GM23338 (cell line): ENCODE measurements at regions not wholly inside any gene's neighbourhood (a gene's known extent, or its start where the extent isn't known, plus 50 kb on each side); places are given as distances from the start of the nearest gene placed in this dataset.

ENCODE experiments used
- ATAC-seq: fragments of 200-7000 bp; cut with Tn5 transposase; 3 replicates; pipeline ENCODE4 v1.9.1; 2020
- DNase-seq: peaks from one replicate; pipeline ENCODE4 v3.0.0-alpha.2; 2015; ENCODE audit warnings: low spot score
- H2AFZ ChIP-seq: fragments of 200-600 bp; sonication (generic); 2 replicates; pipeline ENCODE4 v1.8.0; 2016; ENCODE audit warnings: antibody characterized with exemption, mild to moderate bottlenecking, moderate library complexity
- H3F3A ChIP-seq: fragments of 200-600 bp; sonication (generic); replicated peaks from 2 replicates; pipeline ENCODE4 v1.8.0; 2017; ENCODE audit warnings: antibody characterized with exemption, mixed run types, low read depth
- H3K27ac ChIP-seq: fragments of 200-600 bp; sonication (generic); 2 replicates; pipeline ENCODE4 v1.6.1; 2016; ENCODE audit warnings: low read depth
- H3K27me3 ChIP-seq: fragments of 200-600 bp; sonication (generic); 2 replicates; pipeline ENCODE4 v1.8.0; 2016; ENCODE audit warnings: mild to moderate bottlenecking, mixed run types, moderate library complexity; ENCODE audit not compliant: insufficient read depth
- H3K36me3 ChIP-seq: fragments of 200-600 bp; sonication (generic); 2 replicates; pipeline ENCODE4 v1.8.0; 2016; ENCODE audit warnings: mild to moderate bottlenecking; ENCODE audit not compliant: insufficient read depth
- H3K4me1 ChIP-seq: fragments of 200-600 bp; sonication (generic); 2 replicates; pipeline ENCODE4 v1.8.0; 2016; ENCODE audit warnings: mild to moderate bottlenecking, moderate library complexity; ENCODE audit not compliant: insufficient read depth
- H3K4me2 ChIP-seq: fragments of 200-600 bp; sonication (generic); 2 replicates; pipeline ENCODE4 v1.7.1; 2017; ENCODE audit warnings: mixed run types
- H3K4me3 ChIP-seq: fragments of 200-600 bp; sonication (generic); 2 replicates; pipeline ENCODE4 v1.6.1; 2016; ENCODE audit warnings: mixed run types
- H3K79me2 ChIP-seq: fragments of 200-600 bp; sonication (generic); replicated peaks from 2 replicates; pipeline ENCODE4 v1.8.0; 2017; ENCODE audit warnings: mild to moderate bottlenecking; ENCODE audit not compliant: insufficient read depth
- H3K9me2 ChIP-seq: fragments of 200-600 bp; sonication (generic); 2 replicates; pipeline ENCODE4 v1.8.0; 2017; ENCODE audit not compliant: insufficient read depth
- H4K20me1 ChIP-seq: fragments of 200-600 bp; sonication (generic); replicated peaks from 2 replicates; pipeline ENCODE4 v1.8.0; 2017; ENCODE audit warnings: mild to moderate bottlenecking; ENCODE audit not compliant: insufficient read depth
- H3K27ac Mint-ChIP-seq: 2 replicates; pipeline ENCODE4 v1.8.0; 2020; ENCODE audit warnings: inconsistent platforms, mild to moderate bottlenecking, moderate library complexity, mixed read lengths
- H3K27me3 Mint-ChIP-seq: 3 replicates; pipeline ENCODE4 v1.8.0; 2022; ENCODE audit warnings: low read depth, mild to moderate bottlenecking, moderate library complexity, mixed read lengths, inconsistent platforms; ENCODE audit not compliant: insufficient read depth, poor library complexity
- H3K36me3 Mint-ChIP-seq: 3 replicates; pipeline ENCODE4 v1.8.0; 2021; ENCODE audit warnings: low read depth, mild to moderate bottlenecking, inconsistent platforms, moderate library complexity, mixed read lengths
- H3K4me1 Mint-ChIP-seq: 3 replicates; pipeline ENCODE4 v1.8.0; 2020; ENCODE audit warnings: mild to moderate bottlenecking, inconsistent platforms, mixed read lengths
- H3K4me3 Mint-ChIP-seq: 3 replicates; pipeline ENCODE4 v1.8.0; 2021; ENCODE audit warnings: moderate library complexity, mild to moderate bottlenecking, inconsistent platforms, mixed read lengths
- H3K9me3 Mint-ChIP-seq: 3 replicates; pipeline ENCODE4 v1.8.0; 2020; ENCODE audit warnings: moderate library complexity, mild to moderate bottlenecking, inconsistent platforms, mixed read lengths
- CREB1 ChIP-seq: fragments of 250-450 bp; sonication (Bioruptor Pico); IDR thresholded peaks from 2 replicates; pipeline ENCODE4 v1.5.0; 2020; ENCODE audit warnings: low read depth, mild to moderate bottlenecking, moderate library complexity
- EZH2 ChIP-seq: fragments of 200-600 bp; sonication (generic); IDR thresholded peaks from one replicate; pipeline ENCODE4 v1.8.0; 2017; ENCODE audit warnings: antibody characterized with exemption, mild to moderate bottlenecking, low read depth; ENCODE audit not compliant: unreplicated experiment
- EZH2phosphoT487 ChIP-seq: fragments of 200-600 bp; sonication (generic); IDR thresholded peaks from one replicate; pipeline ENCODE4 v1.8.1; 2018; ENCODE audit warnings: antibody characterized with exemption; ENCODE audit not compliant: unreplicated experiment
- JUNB ChIP-seq: IDR thresholded peaks from one replicate; pipeline ENCODE4 v1.6.1; 2016; ENCODE audit warnings: antibody characterized with exemption; ENCODE audit not compliant: unreplicated experiment
- NANOG ChIP-seq: IDR thresholded peaks from 2 replicates; pipeline ENCODE4 v1.6.1; 2016; ENCODE audit warnings: antibody characterized with exemption, borderline replicate concordance
- POLR2AphosphoS5 ChIP-seq: IDR thresholded peaks from 2 replicates; pipeline ENCODE4 v1.6.1; 2016; ENCODE audit warnings: antibody characterized with exemption, low read depth
- STAT1 ChIP-seq: IDR thresholded peaks from one replicate; pipeline ENCODE4 v1.6.1; 2016; ENCODE audit warnings: antibody characterized with exemption; ENCODE audit not compliant: unreplicated experiment
- ZNF114 ChIP-seq: fragments of 250-450 bp; sonication (Bioruptor Pico); IDR thresholded peaks from 2 replicates; pipeline ENCODE4 v1.5.0; 2020; ENCODE audit warnings: mild to moderate bottlenecking, moderate library complexity
- ZNF331 ChIP-seq: fragments of 250-450 bp; sonication (Bioruptor Pico); IDR thresholded peaks from 2 replicates; pipeline ENCODE4 v1.5.0; 2020; ENCODE audit warnings: low read depth, mild to moderate bottlenecking, moderate library complexity
- TF ChIP-seq, protein P1 (sequence below): fragments of 250-450 bp; sonication (Bioruptor Pico); IDR thresholded peaks from 2 replicates; pipeline ENCODE4 v1.5.0; 2020; ENCODE audit warnings: mild to moderate bottlenecking, moderate library complexity
- TF ChIP-seq, protein P2 (sequence below), 2 experiments: fragments of 200-600 bp in 1 of 2; sonication (generic) in 1 of 2; conservative IDR thresholded peaks; 2 replicates each; pipeline versions ENCODE4 v1.5.1 to v1.6.1; 2016 to 2017; ENCODE audit warnings: antibody characterized with exemption in 2 of 2, low read depth in 2 of 2, mild to moderate bottlenecking in 2 of 2, moderate library complexity in 1 of 2
- TF ChIP-seq, protein P3 (sequence below): IDR thresholded peaks from 2 replicates; pipeline ENCODE4 v1.6.1; 2016; ENCODE audit warnings: antibody characterized with exemption

DNA sequence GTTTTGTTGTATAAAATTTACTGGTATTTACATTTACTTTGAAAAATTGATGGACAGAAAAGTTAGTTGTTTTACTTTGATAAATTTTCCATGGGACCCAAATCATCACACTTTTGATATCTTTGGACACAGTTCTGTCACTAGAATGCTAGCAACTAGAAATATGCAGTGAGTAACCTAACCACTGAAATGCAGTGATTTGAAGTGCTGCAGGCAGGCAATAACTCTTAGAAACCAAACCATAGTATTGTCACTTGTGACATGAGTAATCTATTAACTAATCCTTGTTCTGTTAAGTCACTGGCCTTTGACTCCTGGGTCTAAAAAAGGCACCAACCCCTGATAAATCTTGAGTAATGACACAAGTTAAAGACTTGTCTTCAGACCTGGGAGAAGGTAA is 620.0 kb upstream of the ATXN8OS start:
- no peak overlapping the region for H3K4me2 ChIP-seq
- no peaks in the 10 kb centered on the region for H3F3A ChIP-seq
- no peak overlapping the region for H2AFZ ChIP-seq
- H3K4me1 ChIP-seq = no peaks in the 10 kb centered on the region
- Mint-ChIP-seq H3K27ac (no peak overlapping the region), H3K36me3 (peaks cover 39% of the 10 kb centered on the region; the same call in 2 of the 3 replicates), H3K27me3 (peaks cover 4% of the 10 kb centered on the region), H3K4me3 (no peak overlapping the region), H3K4me1 (no peaks in the 10 kb centered on the region), H3K9me3 (peaks cover 67% of the 10 kb centered on the region)
- H3K9me2 ChIP-seq = no peaks in the 10 kb centered on the region
- H3K79me2 ChIP-seq = no peaks in the 10 kb centered on the region
- DNase-seq = no peak
- peaks cover 25% of the 10 kb centered on the region for H3K36me3 ChIP-seq
- no peak overlapping the region for H3K4me3 ChIP-seq
- ATAC-seq = no peak
- TF ChIP-seq JUNB (no peak), CREB1 (CRISPR knock-in tag) (no peak), STAT1 (no peak), NANOG (no peak), ZNF114 (CRISPR knock-in tag) (no peak), EZH2 (no peak), EZH2phosphoT487 (no peak), POLR2AphosphoS5 (no peak), ZNF331 (CRISPR knock-in tag) (no peak)
- TF ChIP-seq, protein P1, sequence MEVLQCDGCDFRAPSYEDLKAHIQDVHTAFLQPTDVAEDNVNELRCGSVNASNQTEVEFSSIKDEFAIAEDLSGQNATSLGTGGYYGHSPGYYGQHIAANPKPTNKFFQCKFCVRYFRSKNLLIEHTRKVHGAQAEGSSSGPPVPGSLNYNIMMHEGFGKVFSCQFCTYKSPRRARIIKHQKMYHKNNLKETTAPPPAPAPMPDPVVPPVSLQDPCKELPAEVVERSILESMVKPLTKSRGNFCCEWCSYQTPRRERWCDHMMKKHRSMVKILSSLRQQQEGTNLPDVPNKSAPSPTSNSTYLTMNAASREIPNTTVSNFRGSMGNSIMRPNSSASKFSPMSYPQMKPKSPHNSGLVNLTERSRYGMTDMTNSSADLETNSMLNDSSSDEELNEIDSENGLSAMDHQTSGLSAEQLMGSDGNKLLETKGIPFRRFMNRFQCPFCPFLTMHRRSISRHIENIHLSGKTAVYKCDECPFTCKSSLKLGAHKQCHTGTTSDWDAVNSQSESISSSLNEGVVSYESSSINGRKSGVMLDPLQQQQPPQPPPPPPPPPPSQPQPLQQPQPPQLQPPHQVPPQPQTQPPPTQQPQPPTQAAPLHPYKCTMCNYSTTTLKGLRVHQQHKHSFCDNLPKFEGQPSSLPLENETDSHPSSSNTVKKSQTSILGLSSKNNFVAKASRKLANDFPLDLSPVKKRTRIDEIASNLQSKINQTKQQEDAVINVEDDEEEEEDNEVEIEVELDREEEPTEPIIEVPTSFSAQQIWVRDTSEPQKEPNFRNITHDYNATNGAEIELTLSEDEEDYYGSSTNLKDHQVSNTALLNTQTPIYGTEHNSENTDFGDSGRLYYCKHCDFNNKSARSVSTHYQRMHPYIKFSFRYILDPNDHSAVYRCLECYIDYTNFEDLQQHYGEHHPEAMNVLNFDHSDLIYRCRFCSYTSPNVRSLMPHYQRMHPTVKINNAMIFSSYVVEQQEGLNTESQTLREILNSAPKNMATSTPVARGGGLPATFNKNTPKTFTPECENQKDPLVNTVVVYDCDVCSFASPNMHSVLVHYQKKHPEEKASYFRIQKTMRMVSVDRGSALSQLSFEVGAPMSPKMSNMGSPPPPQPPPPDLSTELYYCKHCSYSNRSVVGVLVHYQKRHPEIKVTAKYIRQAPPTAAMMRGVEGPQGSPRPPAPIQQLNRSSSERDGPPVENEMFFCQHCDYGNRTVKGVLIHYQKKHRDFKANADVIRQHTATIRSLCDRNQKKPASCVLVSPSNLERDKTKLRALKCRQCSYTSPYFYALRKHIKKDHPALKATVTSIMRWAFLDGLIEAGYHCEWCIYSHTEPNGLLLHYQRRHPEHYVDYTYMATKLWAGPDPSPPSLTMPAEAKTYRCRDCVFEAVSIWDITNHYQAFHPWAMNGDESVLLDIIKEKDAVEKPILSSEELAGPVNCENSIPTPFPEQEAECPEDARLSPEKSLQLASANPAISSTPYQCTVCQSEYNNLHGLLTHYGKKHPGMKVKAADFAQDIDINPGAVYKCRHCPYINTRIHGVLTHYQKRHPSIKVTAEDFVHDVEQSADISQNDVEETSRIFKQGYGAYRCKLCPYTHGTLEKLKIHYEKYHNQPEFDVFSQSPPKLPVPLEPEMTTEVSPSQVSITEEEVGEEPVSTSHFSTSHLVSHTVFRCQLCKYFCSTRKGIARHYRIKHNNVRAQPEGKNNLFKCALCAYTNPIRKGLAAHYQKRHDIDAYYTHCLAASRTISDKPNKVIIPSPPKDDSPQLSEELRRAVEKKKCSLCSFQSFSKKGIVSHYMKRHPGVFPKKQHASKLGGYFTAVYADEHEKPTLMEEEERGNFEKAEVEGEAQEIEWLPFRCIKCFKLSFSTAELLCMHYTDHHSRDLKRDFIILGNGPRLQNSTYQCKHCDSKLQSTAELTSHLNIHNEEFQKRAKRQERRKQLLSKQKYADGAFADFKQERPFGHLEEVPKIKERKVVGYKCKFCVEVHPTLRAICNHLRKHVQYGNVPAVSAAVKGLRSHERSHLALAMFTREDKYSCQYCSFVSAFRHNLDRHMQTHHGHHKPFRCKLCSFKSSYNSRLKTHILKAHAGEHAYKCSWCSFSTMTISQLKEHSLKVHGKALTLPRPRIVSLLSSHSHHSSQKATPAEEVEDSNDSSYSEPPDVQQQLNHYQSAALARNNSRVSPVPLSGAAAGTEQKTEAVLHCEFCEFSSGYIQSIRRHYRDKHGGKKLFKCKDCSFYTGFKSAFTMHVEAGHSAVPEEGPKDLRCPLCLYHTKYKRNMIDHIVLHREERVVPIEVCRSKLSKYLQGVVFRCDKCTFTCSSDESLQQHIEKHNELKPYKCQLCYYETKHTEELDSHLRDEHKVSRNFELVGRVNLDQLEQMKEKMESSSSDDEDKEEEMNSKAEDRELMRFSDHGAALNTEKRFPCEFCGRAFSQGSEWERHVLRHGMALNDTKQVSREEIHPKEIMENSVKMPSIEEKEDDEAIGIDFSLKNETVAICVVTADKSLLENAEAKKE (CRISPR knock-in tag) = no peak
- TF ChIP-seq, protein P2, sequence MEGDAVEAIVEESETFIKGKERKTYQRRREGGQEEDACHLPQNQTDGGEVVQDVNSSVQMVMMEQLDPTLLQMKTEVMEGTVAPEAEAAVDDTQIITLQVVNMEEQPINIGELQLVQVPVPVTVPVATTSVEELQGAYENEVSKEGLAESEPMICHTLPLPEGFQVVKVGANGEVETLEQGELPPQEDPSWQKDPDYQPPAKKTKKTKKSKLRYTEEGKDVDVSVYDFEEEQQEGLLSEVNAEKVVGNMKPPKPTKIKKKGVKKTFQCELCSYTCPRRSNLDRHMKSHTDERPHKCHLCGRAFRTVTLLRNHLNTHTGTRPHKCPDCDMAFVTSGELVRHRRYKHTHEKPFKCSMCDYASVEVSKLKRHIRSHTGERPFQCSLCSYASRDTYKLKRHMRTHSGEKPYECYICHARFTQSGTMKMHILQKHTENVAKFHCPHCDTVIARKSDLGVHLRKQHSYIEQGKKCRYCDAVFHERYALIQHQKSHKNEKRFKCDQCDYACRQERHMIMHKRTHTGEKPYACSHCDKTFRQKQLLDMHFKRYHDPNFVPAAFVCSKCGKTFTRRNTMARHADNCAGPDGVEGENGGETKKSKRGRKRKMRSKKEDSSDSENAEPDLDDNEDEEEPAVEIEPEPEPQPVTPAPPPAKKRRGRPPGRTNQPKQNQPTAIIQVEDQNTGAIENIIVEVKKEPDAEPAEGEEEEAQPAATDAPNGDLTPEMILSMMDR (conservative IDR thresholded peaks at IDR 0.05; ENCODE audit: low read depth in 2 of 2) = no peak
- TF ChIP-seq, protein P3, sequence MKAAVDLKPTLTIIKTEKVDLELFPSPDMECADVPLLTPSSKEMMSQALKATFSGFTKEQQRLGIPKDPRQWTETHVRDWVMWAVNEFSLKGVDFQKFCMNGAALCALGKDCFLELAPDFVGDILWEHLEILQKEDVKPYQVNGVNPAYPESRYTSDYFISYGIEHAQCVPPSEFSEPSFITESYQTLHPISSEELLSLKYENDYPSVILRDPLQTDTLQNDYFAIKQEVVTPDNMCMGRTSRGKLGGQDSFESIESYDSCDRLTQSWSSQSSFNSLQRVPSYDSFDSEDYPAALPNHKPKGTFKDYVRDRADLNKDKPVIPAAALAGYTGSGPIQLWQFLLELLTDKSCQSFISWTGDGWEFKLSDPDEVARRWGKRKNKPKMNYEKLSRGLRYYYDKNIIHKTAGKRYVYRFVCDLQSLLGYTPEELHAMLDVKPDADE = no peak
- no peak overlapping the region for H3K27ac ChIP-seq
- H4K20me1 ChIP-seq = no peaks in the 10 kb centered on the region
- H3K27me3 ChIP-seq = no peaks in the 10 kb centered on the region
